ENCODE measurements at regions not wholly inside any gene's neighbourhood (a gene's known extent, or its start where the extent isn't known, plus 50 kb on each side); places are given as distances from the start of the nearest gene placed in this dataset.
A peak's percentile ranks its signal among the peaks of the same experiment; 100 is the strongest.

DNA sequence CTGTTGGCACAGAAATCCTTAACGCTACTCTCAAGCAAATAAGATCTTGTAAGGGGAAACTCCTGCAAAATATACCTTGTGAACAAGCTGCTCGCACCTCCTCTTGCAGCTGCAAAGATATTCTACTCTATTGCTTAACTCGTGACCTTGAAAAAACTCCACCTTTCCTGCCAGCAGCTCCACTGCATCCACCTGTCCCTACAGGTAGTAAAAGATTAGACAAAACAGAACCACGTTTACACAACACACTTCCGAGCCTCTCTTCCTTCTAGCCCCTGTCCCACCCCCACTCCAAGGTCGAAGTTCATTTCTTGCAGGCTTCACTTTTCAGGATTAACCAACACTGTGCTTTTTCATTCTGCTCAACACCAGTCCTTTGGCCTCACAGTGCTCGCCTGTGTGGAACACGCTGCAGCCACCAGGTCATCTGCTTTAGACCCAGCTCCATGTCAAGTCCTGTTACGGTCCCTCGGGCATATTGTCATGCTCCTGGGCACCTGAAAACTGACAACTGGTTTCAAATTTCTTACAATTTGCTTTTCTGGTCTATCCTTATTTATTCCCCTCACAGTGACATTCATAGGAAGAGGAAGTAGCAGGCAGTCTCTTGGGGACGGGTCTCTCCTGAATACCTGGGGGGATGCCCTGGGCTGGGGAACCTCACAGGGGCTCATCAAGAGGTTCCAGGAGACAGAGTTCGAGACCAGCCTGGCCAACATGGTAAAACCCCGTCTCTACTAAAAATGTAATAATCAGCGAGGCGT is 165.8 kb upstream of the KLF14 start:
- Histone ChIP-seq H3K4me1 (ENCODE audit: insufficient read depth, low read length, poor library complexity, severe bottlenecking) (peaks cover 88% of the 10 kb centered on the region), H3K9me3 (ENCODE audit: low read depth, low read length, poor library complexity, severe bottlenecking) (peaks cover 11% of the 10 kb centered on the region), H3K27me3 (replicated peaks; ENCODE audit: insufficient read depth, low read depth, low read length, poor library complexity) (no peaks in the 10 kb centered on the region), H3K27ac (ENCODE audit: low read depth, low read length, poor library complexity, severe bottlenecking) (peak overlapping the region; percentile 59), H3K4me3 (ENCODE audit: low read depth, low read length, poor library complexity, severe bottlenecking) (no peak overlapping the region), H3K36me3 (ENCODE audit: insufficient read depth, low read length, poor library complexity, severe bottlenecking) (peaks cover 81% of the 10 kb centered on the region)
- CTCF ChIA-PET = no interaction called here
- BruUV-seq (replicated peaks) = no TSS peak
- no peak for DNase-seq (ENCODE audit: low spot score)
- TF ChIP-seq EZH2 (IDR thresholded peaks at IDR 0.05; ENCODE audit: borderline replicate concordance, low read depth, low read length, poor library complexity, severe bottlenecking) (no peak), CTCF (conservative IDR thresholded peaks at IDR 0.05; ENCODE audit: low read depth, low read length) (no peak)
- POLR2A ChIA-PET (ENCODE audit: low non-redundant PET) = no interaction called here
- intact Hi-C loops (cut with micrococcal nuclease; ENCODE audit: unreplicated experiment) = loop anchor here (10.0 kb wide), 1 partner anchor 755 kb away; no protein-coding TSS in a partner anchor

DNA sequence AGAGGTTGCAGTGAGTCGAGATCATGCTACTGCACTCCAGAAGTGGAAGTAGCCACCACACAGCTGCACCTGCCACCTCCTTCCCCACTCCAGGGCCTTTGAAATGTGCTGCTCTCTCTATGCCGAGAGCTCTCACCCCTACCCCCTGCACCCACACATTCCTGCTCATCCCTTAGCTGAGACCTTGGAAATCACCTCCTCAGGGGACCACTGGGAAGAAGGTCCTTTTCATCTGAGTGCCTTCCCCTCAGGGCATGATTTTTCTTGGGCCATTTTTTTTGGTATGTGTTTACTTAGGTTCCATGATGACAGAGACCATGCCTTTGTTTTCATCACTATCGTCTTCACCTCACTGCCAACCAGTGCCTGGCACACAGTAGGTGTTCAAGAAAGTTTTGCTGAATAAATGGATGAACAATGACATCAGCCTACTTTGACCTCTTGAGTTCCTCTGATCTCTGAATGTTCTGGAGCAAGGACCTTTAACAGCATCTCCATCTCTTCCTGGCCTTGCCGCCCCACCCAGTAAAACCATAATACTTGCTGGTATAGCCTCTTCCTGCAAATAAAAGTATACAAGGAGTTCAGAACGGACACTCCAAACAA is 166.6 kb upstream of the KLF14 start:
- H3K4me1 ChIP-seq (ENCODE audit: insufficient read depth, low read length, poor library complexity, severe bottlenecking) = peaks cover 88% of the 10 kb centered on the region
- intact Hi-C loops (cut with micrococcal nuclease; ENCODE audit: unreplicated experiment) = loop anchor here (10.0 kb wide), 1 partner anchor 754 kb away; no protein-coding TSS in a partner anchor
- H3K9me3 ChIP-seq (ENCODE audit: low read depth, low read length, poor library complexity, severe bottlenecking) = peaks cover 11% of the 10 kb centered on the region
- peaks cover 81% of the 10 kb centered on the region for H3K36me3 ChIP-seq (ENCODE audit: insufficient read depth, low read length, poor library complexity, severe bottlenecking)
- no TSS peak for BruUV-seq (replicated peaks)
- H3K27me3 ChIP-seq (replicated peaks; ENCODE audit: insufficient read depth, low read depth, low read length, poor library complexity) = no peaks in the 10 kb centered on the region
- ChIA-PET CTCF (no interaction called here), POLR2A (ENCODE audit: low non-redundant PET) (no interaction called here)
- H3K27ac ChIP-seq (ENCODE audit: low read depth, low read length, poor library complexity, severe bottlenecking) = peak overlapping the region; percentile 59
- DNase-seq (ENCODE audit: low spot score) = no peak
- no peak overlapping the region for H3K4me3 ChIP-seq (ENCODE audit: low read depth, low read length, poor library complexity, severe bottlenecking)
- no peak for TF ChIP-seq CTCF (conservative IDR thresholded peaks at IDR 0.05; ENCODE audit: low read depth, low read length)
- TF ChIP-seq EZH2 (IDR thresholded peaks at IDR 0.05; ENCODE audit: borderline replicate concordance, low read depth, low read length, poor library complexity, severe bottlenecking) = no peak

GRCh38 chr7:130901209-130901783 is 167.3 kb upstream of the KLF14 start:
- BruUV-seq (replicated peaks) = no TSS peak
- CTCF ChIA-PET = interaction anchor here (0.5 kb wide), 1 partner anchor 165 kb away, joined by 5 read pairs; no protein-coding TSS in a partner anchor
- POLR2A ChIA-PET (ENCODE audit: low non-redundant PET) = no interaction called here
- Histone ChIP-seq H3K36me3 (ENCODE audit: insufficient read depth, low read length, poor library complexity, severe bottlenecking) (peaks cover 76% of the 10 kb centered on the region), H3K4me3 (ENCODE audit: low read depth, low read length, poor library complexity, severe bottlenecking) (peak overlapping the region; percentile 18), H3K27me3 (replicated peaks; ENCODE audit: insufficient read depth, low read depth, low read length, poor library complexity) (no peaks in the 10 kb centered on the region), H3K27ac (ENCODE audit: low read depth, low read length, poor library complexity, severe bottlenecking) (peak overlapping the region; percentile 59), H3K4me1 (ENCODE audit: insufficient read depth, low read length, poor library complexity, severe bottlenecking) (peaks cover 88% of the 10 kb centered on the region), H3K9me3 (ENCODE audit: low read depth, low read length, poor library complexity, severe bottlenecking) (peaks cover 11% of the 10 kb centered on the region)
- peak; percentile 94 for DNase-seq (ENCODE audit: low spot score)
- intact Hi-C loops (cut with micrococcal nuclease; ENCODE audit: unreplicated experiment) = loop anchor here (10.0 kb wide), 1 partner anchor 754 kb away; no protein-coding TSS in a partner anchor
- TF ChIP-seq CTCF (conservative IDR thresholded peaks at IDR 0.05; ENCODE audit: low read depth, low read length) (no peak), EZH2 (IDR thresholded peaks at IDR 0.05; ENCODE audit: borderline replicate concordance, low read depth, low read length, poor library complexity, severe bottlenecking) (no peak)

All from A673 (cell line).